ENCODE measurements at regions not wholly inside any gene's neighbourhood (a gene's known extent, or its start where the extent isn't known, plus 50 kb on each side); places are given as distances from the start of the nearest gene placed in this dataset.

DNA sequence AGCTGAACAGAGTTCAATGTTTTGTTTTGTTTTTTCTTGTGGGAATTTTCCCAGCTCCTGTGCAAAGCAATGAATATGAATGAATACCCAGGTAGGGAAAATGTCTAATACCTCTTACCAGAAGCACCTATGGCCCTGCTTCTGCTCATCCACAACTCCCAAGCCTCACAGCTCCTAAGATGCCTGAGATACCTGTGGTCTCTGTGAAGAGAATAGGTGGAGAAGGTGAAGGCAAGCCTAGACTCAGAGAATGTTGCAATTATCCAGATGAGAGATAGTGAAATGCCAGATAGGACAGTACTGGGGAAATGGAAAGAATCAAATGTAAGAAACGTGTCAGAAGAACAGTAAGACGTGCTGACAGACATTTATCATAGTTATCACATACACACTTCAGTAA lies 70.2 kb upstream of the NOCT start:
- Histone ChIP-seq H3K27me3 (no peaks in the 10 kb centered on the region), H3K9me3 (no peaks in the 10 kb centered on the region), H3K27ac (no peak overlapping the region), H3K36me3 (no peaks in the 10 kb centered on the region), H3K4me3 (ENCODE audit: low read depth in 1 of 2, low read length in 1 of 2) (no peak overlapping the region), H3K4me1 (ENCODE audit: control insufficient read depth in 1 of 2, insufficient read depth in 1 of 2, low read depth in 1 of 2, low read length in 1 of 2) (peaks cover 4 to 12% of the 10 kb centered on the region in 2 experiments)
- no peak for TF ChIP-seq CTCF (IDR thresholded peaks at IDR 0.05)

DNA sequence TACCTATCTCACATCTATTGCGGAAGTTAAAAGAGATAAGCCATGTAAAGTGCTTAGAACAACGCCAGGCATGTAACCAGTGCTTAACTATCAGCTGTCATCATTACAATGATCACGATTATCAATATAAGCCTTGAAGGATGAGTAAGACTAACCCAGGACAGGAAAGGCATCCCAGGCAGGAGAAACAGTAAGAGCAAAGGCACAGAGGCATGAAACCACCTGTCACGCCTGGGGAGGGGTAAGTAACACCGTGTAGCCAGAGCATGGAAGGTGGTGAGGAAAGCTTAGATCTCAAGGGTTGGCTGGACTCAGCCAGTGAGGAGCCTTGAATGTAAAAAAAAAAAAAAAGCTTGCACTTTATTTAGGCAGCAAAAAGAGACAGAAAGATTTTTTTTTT lies 71.7 kb upstream of the NOCT start:
- Histone ChIP-seq H3K27me3 (no peaks in the 10 kb centered on the region), H3K4me1 (ENCODE audit: control insufficient read depth in 1 of 2, insufficient read depth in 1 of 2, low read depth in 1 of 2, low read length in 1 of 2) (peaks cover 15 to 22% of the 10 kb centered on the region in 2 experiments), H3K4me3 (ENCODE audit: low read depth in 1 of 2, low read length in 1 of 2) (no peak overlapping the region), H3K36me3 (no peaks in the 10 kb centered on the region), H3K9me3 (no peaks in the 10 kb centered on the region), H3K27ac (no peak overlapping the region)
- TF ChIP-seq CTCF (IDR thresholded peaks at IDR 0.05) = no peak

GRCh38 chr4:138941037-138941436 lies 74.5 kb upstream of the NOCT start:
- H3K9me3 ChIP-seq = no peaks in the 10 kb centered on the region
- peaks cover 27 to 42% of the 10 kb centered on the region in 2 experiments for H3K4me1 ChIP-seq (ENCODE audit: control insufficient read depth in 1 of 2, insufficient read depth in 1 of 2, low read depth in 1 of 2, low read length in 1 of 2)
- H3K27ac ChIP-seq = no peak overlapping the region
- no peaks in the 10 kb centered on the region for H3K27me3 ChIP-seq
- H3K4me3 ChIP-seq (ENCODE audit: low read depth in 1 of 2, low read length in 1 of 2) = no peak overlapping the region
- TF ChIP-seq CTCF (IDR thresholded peaks at IDR 0.05) = no peak
- H3K36me3 ChIP-seq = no peaks in the 10 kb centered on the region

- TF ChIP-seq CTCF (IDR thresholded peaks at IDR 0.05) = no peak
- Histone ChIP-seq H3K9me3 (no peaks in the 10 kb centered on the region), H3K27ac (no peak overlapping the region), H3K4me1 (ENCODE audit: control insufficient read depth in 1 of 2, insufficient read depth in 1 of 2, low read depth in 1 of 2, low read length in 1 of 2) (peaks cover 27 to 42% of the 10 kb centered on the region in 2 experiments), H3K4me3 (ENCODE audit: low read depth in 1 of 2, low read length in 1 of 2) (no peak overlapping the region), H3K36me3 (no peaks in the 10 kb centered on the region), H3K27me3 (no peaks in the 10 kb centered on the region)
These were observed 75.6 kb upstream of the NOCT start for GRCh38 chr4:138939960-138940359.

- no peaks in the 10 kb centered on the region for H3K36me3 ChIP-seq
- H3K4me3 ChIP-seq (ENCODE audit: low read depth in 1 of 2, low read length in 1 of 2) = no peak overlapping the region
- no peak overlapping the region for H3K27ac ChIP-seq
- no peaks in the 10 kb centered on the region for H3K9me3 ChIP-seq
- TF ChIP-seq CTCF (IDR thresholded peaks at IDR 0.05) = no peak
- H3K27me3 ChIP-seq = no peaks in the 10 kb centered on the region
- peaks cover 23 to 30% of the 10 kb centered on the region in 2 experiments for H3K4me1 ChIP-seq (ENCODE audit: control insufficient read depth in 1 of 2, insufficient read depth in 1 of 2, low read depth in 1 of 2, low read length in 1 of 2)
These were observed 77.3 kb upstream of the NOCT start for GRCh38 chr4:138938366-138938690.
